MM.1S (cell line): ENCODE measurements at regions not wholly inside any gene's neighbourhood (a gene's known extent, or its start where the extent isn't known, plus 50 kb on each side); places are given as distances from the start of the nearest gene placed in this dataset.

Experiments
- DNase-seq: peaks from one replicate; pipeline ENCODE4 v3.0.0-alpha.2; 2015
- H2AFZ ChIP-seq: fragments of 300-600 bp; sonication (generic); 2 replicates; pipeline ENCODE4 v1.6.0; 2016; ENCODE audit warnings: antibody characterized with exemption, low read length
- H3F3A ChIP-seq: fragments of 300-600 bp; sonication (generic); 2 replicates; pipeline ENCODE4 v1.6.1; 2016; ENCODE audit warnings: mild to moderate bottlenecking, antibody characterized with exemption, low read length, moderate library complexity, mixed read lengths; ENCODE audit not compliant: insufficient read depth
- H3K27ac ChIP-seq: fragments of 300-600 bp; sonication (generic); 2 replicates; pipeline ENCODE4 v1.5.1; 2016; ENCODE audit warnings: mild to moderate bottlenecking, low read length
- H3K27me3 ChIP-seq: fragments of 300-600 bp; sonication (generic); replicated peaks from 2 replicates; pipeline ENCODE4 v1.6.0; 2016; ENCODE audit warnings: low read length; ENCODE audit not compliant: insufficient read depth
- H3K36me3 ChIP-seq: fragments of 300-600 bp; sonication (generic); replicated peaks from 2 replicates; pipeline ENCODE4 v1.6.1; 2016; ENCODE audit warnings: mild to moderate bottlenecking, low read length, mixed read lengths; ENCODE audit not compliant: insufficient read depth
- H3K4me1 ChIP-seq: fragments of 300-600 bp; sonication (generic); 2 replicates; pipeline ENCODE4 v1.6.1; 2016; ENCODE audit warnings: low read length, mixed read lengths
- H3K4me2 ChIP-seq: fragments of 300-600 bp; sonication (generic); 2 replicates; pipeline ENCODE4 v1.6.0; 2016; ENCODE audit warnings: low read depth, low read length
- H3K4me3 ChIP-seq: fragments of 300-600 bp; sonication (generic); 2 replicates; pipeline ENCODE4 v1.5.1; 2016; ENCODE audit warnings: low read length, mixed read lengths
- H3K79me2 ChIP-seq: fragments of 300-600 bp; sonication (generic); 2 replicates; pipeline ENCODE4 v1.6.1; 2016; ENCODE audit warnings: mixed run types, low read length, mixed read lengths
- H3K9ac ChIP-seq: fragments of 300-600 bp; sonication (generic); 2 replicates; pipeline ENCODE4 v1.6.1; 2016; ENCODE audit warnings: low read length, mixed read lengths
- H3K9me2 ChIP-seq: fragments of 300-600 bp; sonication (generic); replicated peaks from 2 replicates; pipeline ENCODE4 v1.6.1; 2016; ENCODE audit warnings: mild to moderate bottlenecking, low read length, mixed read lengths; ENCODE audit not compliant: insufficient read depth
- H3K9me3 ChIP-seq: fragments of 300-600 bp; sonication (generic); replicated peaks from 2 replicates; pipeline ENCODE4 v1.6.1; 2016; ENCODE audit warnings: mild to moderate bottlenecking, low read length, mixed read lengths; ENCODE audit not compliant: insufficient read depth
- H4K20me1 ChIP-seq: fragments of 300-600 bp; sonication (generic); 2 replicates; pipeline ENCODE4 v1.6.1; 2016; ENCODE audit warnings: mild to moderate bottlenecking, low read length, moderate library complexity, mixed read lengths; ENCODE audit not compliant: insufficient read depth
- EZH2 ChIP-seq: fragments of 300-600 bp; sonication (generic); optimal IDR thresholded peaks from 2 replicates; pipeline ENCODE3; 2017; ENCODE audit warnings: low read depth, mild to moderate bottlenecking, antibody characterized with exemption, low read length, mixed read lengths
- EZH2phosphoT487 ChIP-seq: fragments of 300-600 bp; sonication (generic); IDR thresholded peaks from 2 replicates; pipeline ENCODE4 v1.6.1; 2018; ENCODE audit warnings: antibody characterized with exemption, low read length
- TF ChIP-seq, protein P1 (sequence below): fragments of 300-600 bp; sonication (generic); IDR thresholded peaks from 2 replicates; pipeline ENCODE4 v1.5.1; 2016; ENCODE audit warnings: antibody characterized with exemption, low read length, mixed read lengths

DNA sequence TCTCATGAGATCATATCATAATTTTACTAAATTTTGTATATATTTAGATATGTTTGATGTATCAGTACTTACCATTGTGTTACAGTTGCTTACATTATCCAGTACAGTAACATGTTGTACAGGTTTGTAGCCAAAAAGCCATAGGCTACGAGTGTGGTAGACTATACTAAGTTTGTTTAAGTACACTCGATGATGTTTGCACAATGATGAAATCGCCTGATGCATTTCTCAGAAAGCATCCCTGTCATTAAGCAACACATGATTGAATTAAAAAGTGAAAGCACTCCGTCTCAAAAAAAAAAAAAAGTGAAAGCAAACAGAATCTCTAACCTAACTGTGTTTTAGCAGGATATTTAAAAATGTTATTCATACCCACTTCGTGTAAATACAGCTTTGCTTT is 104.9 kb upstream of the TFAP2D start:
- no peaks in the 10 kb centered on the region for H4K20me1 ChIP-seq
- no peak for DNase-seq
- no peak overlapping the region for H3K4me3 ChIP-seq
- H3K9me3 ChIP-seq, result no peaks in the 10 kb centered on the region
- no peaks in the 10 kb centered on the region for H3K9me2 ChIP-seq
- H3K27ac ChIP-seq, result no peak overlapping the region
- no peaks in the 10 kb centered on the region for H3F3A ChIP-seq
- no peak overlapping the region for H2AFZ ChIP-seq
- H3K4me2 ChIP-seq, result no peak overlapping the region
- no peak overlapping the region for H3K9ac ChIP-seq
- TF ChIP-seq EZH2phosphoT487, result no peak
- no peak for TF ChIP-seq EZH2
- TF ChIP-seq, protein P1, sequence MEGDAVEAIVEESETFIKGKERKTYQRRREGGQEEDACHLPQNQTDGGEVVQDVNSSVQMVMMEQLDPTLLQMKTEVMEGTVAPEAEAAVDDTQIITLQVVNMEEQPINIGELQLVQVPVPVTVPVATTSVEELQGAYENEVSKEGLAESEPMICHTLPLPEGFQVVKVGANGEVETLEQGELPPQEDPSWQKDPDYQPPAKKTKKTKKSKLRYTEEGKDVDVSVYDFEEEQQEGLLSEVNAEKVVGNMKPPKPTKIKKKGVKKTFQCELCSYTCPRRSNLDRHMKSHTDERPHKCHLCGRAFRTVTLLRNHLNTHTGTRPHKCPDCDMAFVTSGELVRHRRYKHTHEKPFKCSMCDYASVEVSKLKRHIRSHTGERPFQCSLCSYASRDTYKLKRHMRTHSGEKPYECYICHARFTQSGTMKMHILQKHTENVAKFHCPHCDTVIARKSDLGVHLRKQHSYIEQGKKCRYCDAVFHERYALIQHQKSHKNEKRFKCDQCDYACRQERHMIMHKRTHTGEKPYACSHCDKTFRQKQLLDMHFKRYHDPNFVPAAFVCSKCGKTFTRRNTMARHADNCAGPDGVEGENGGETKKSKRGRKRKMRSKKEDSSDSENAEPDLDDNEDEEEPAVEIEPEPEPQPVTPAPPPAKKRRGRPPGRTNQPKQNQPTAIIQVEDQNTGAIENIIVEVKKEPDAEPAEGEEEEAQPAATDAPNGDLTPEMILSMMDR, result no peak
- no peaks in the 10 kb centered on the region for H3K36me3 ChIP-seq
- no peaks in the 10 kb centered on the region for H3K27me3 ChIP-seq
- H3K79me2 ChIP-seq, result no peaks in the 10 kb centered on the region
- H3K4me1 ChIP-seq, result no peaks in the 10 kb centered on the region

DNA sequence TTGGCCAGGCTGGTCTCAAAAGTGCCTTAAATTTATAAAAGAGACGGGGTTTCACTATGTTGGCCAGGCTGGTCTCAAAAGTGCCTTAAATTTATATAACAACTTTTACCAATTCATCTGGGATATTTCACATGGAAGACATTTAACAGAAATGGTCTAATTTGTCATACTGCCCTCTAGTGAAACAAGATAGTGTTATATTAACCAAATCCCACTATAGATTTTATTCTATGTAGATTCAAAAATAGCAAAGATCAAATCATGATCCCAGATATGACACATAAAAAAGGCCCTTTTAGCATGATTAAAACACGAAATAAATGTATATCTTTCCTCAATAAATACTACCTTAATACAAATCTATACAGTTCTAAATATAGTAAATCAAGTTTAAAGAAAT is 102.8 kb upstream of the TFAP2D start:
- Histone ChIP-seq H4K20me1 (no peaks in the 10 kb centered on the region), H3K9ac (no peak overlapping the region), H3K79me2 (no peaks in the 10 kb centered on the region), H3K4me1 (no peaks in the 10 kb centered on the region), H2AFZ (no peak overlapping the region), H3K9me3 (no peaks in the 10 kb centered on the region), H3K36me3 (no peaks in the 10 kb centered on the region), H3K27me3 (no peaks in the 10 kb centered on the region), H3F3A (no peaks in the 10 kb centered on the region), H3K9me2 (no peaks in the 10 kb centered on the region), H3K27ac (no peak overlapping the region), H3K4me2 (no peak overlapping the region), H3K4me3 (no peak overlapping the region)
- DNase-seq, result no peak
- TF ChIP-seq, protein P1, result peak; percentile 27
- no peak for TF ChIP-seq EZH2phosphoT487

DNA sequence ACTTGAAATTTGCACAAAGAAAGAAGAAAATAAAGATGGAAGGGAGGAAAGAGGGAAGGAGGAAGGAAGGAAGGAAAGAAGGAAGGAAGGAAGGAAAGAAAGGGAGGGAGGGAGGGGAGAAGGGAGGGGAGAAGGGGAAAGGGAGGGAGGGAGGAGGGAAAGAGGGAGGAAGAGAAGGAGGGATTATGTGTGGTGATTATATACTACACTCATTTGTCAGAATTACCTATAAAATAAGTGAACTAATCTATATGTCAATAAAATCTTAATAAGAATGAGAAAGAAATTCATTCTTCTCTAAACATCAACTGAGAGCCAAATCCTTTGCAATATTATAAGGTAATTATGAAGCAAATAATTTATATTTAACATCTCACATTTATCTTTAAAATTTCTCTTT is 77.9 kb upstream of the TFAP2D start:
- no peaks in the 10 kb centered on the region for H3K4me1 ChIP-seq
- DNase-seq, result no peak
- H4K20me1 ChIP-seq, result no peaks in the 10 kb centered on the region
- no peaks in the 10 kb centered on the region for H3K9me3 ChIP-seq
- no peaks in the 10 kb centered on the region for H3K9me2 ChIP-seq
- H3K27me3 ChIP-seq, result no peaks in the 10 kb centered on the region
- no peak overlapping the region for H3K4me3 ChIP-seq
- H3K36me3 ChIP-seq, result no peaks in the 10 kb centered on the region
- no peaks in the 10 kb centered on the region for H3K79me2 ChIP-seq
- no peaks in the 10 kb centered on the region for H3F3A ChIP-seq
- no peak overlapping the region for H3K4me2 ChIP-seq
- H3K27ac ChIP-seq, result no peak overlapping the region
- no peak overlapping the region for H3K9ac ChIP-seq
- TF ChIP-seq EZH2 (no peak), EZH2phosphoT487 (no peak)
- TF ChIP-seq, protein P1, result no peak
- no peak overlapping the region for H2AFZ ChIP-seq
